ENCODE measurements at regions not wholly inside any gene's neighbourhood (a gene's known extent, or its start where the extent isn't known, plus 50 kb on each side); places are given as distances from the start of the nearest gene placed in this dataset.

DNA sequence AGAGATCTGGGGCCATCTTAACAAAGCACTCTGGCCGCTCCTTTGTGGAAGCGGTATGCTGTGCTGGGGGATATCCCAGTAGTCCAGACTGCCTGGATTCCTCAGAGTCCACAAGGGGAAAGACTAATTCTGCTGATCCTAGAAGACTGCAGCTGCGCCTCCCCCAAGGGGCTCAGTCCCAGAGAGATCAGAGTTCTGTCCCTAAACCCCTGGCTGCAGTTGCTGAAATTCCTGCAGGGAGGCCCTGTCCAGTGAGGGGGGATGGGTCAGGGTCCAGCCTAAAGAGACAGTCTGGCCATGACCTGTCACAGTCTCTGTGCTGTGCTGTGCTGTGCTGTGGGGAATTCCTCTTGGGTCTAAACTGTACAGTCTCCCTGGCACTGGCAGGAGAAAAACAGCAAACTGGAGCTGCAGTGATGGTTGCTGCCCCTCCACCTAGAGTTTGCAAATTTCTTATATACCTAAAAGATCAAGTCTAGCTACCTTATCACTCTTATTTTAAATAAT, 575.1 kb upstream of the UBE2E2 start:
- no TSS peak for BruUV-seq (replicated peaks)
- Histone ChIP-seq H3K79me2 (ENCODE audit: insufficient read depth, low read length) (no peaks in the 10 kb centered on the region), H3K36me3 (replicated peaks in 1 of 2; ENCODE audit: control insufficient read depth in 1 of 2, insufficient read depth in 2 of 2, low read length in 2 of 2) (no peaks in the 10 kb centered on the region), H3K27ac (ENCODE audit: extremely low read length, insufficient read depth, low read length) (no peak overlapping the region), H3K9me3 (ENCODE audit: low read length) (peaks cover 16% of the 10 kb centered on the region; the same call in 1 of the 2 replicates), H2AFZ (ENCODE audit: low read length) (no peak overlapping the region), H3K4me2 (ENCODE audit: low read depth, low read length) (no peak overlapping the region), H4K20me1 (ENCODE audit: insufficient read depth, low read length) (no peaks in the 10 kb centered on the region), H3K4me3 (replicated peaks in 1 of 3; ENCODE audit: insufficient read depth in 1 of 3, low read depth in 2 of 3, low read length in 3 of 3) (no peak overlapping the region), H3K9ac (ENCODE audit: insufficient read depth, low read depth, low read length) (no peak overlapping the region), H3K27me3 (ENCODE audit: control insufficient read depth in 1 of 2, insufficient read depth in 2 of 2, low read length in 2 of 2) (no peaks in the 10 kb centered on the region; a peak in 1 of 5 replicates), H3K4me1 (ENCODE audit: insufficient read depth, low read length) (0 out of 2 replicates have a peak, but pooled peaks cover 9% of the 10 kb centered on the region)
- intact Hi-C loops (cut with micrococcal nuclease; ENCODE audit: unreplicated experiment) = no loop called here
- ATAC-seq (peak; percentile 59; the same call in 1 of the 3 replicates), DNase-seq (ENCODE audit: low spot score) (no peak), FAIRE-seq (no peak)
- TF ChIP-seq ZNF768 (CRISPR knock-in tag; IDR thresholded peaks at IDR 0.05) = peak; percentile 73
- TF ChIP-seq, protein P1, sequence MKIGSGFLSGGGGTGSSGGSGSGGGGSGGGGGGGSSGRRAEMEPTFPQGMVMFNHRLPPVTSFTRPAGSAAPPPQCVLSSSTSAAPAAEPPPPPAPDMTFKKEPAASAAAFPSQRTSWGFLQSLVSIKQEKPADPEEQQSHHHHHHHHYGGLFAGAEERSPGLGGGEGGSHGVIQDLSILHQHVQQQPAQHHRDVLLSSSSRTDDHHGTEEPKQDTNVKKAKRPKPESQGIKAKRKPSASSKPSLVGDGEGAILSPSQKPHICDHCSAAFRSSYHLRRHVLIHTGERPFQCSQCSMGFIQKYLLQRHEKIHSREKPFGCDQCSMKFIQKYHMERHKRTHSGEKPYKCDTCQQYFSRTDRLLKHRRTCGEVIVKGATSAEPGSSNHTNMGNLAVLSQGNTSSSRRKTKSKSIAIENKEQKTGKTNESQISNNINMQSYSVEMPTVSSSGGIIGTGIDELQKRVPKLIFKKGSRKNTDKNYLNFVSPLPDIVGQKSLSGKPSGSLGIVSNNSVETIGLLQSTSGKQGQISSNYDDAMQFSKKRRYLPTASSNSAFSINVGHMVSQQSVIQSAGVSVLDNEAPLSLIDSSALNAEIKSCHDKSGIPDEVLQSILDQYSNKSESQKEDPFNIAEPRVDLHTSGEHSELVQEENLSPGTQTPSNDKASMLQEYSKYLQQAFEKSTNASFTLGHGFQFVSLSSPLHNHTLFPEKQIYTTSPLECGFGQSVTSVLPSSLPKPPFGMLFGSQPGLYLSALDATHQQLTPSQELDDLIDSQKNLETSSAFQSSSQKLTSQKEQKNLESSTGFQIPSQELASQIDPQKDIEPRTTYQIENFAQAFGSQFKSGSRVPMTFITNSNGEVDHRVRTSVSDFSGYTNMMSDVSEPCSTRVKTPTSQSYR (CRISPR knock-in tag; IDR thresholded peaks at IDR 0.05; ENCODE audit: borderline replicate concordance) = 0 out of 2 replicates have a peak, but pooled peaks have one; percentile 22
- TF ChIP-seq, protein P2, sequence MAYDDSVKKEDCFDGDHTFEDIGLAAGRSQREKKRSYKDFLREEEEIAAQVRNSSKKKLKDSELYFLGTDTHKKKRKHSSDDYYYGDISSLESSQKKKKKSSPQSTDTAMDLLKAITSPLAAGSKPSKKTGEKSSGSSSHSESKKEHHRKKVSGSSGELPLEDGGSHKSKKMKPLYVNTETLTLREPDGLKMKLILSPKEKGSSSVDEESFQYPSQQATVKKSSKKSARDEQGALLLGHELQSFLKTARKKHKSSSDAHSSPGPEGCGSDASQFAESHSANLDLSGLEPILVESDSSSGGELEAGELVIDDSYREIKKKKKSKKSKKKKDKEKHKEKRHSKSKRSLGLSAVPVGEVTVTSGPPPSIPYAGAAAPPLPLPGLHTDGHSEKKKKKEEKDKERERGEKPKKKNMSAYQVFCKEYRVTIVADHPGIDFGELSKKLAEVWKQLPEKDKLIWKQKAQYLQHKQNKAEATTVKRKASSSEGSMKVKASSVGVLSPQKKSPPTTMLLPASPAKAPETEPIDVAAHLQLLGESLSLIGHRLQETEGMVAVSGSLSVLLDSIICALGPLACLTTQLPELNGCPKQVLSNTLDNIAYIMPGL (CRISPR knock-in tag; IDR thresholded peaks at IDR 0.05; ENCODE audit: borderline replicate concordance in 1 of 2, low read depth in 1 of 2) = no peak
- TF ChIP-seq, protein P3, sequence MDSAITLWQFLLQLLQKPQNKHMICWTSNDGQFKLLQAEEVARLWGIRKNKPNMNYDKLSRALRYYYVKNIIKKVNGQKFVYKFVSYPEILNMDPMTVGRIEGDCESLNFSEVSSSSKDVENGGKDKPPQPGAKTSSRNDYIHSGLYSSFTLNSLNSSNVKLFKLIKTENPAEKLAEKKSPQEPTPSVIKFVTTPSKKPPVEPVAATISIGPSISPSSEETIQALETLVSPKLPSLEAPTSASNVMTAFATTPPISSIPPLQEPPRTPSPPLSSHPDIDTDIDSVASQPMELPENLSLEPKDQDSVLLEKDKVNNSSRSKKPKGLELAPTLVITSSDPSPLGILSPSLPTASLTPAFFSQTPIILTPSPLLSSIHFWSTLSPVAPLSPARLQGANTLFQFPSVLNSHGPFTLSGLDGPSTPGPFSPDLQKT (CRISPR knock-in tag; IDR thresholded peaks at IDR 0.05; ENCODE audit: borderline replicate concordance) = no peak
- ChIA-PET CTCF (ENCODE audit: low intra/inter-chr PET ratio, low total read pairs) (no interaction called here), POLR2A (no interaction called here)
- no CpG with 5 or more reads among the region's 3 CpGs for WGBS (ENCODE audit: low lambda C conversion rate)
- in situ Hi-C loops (cut with HindIII; ENCODE audit: extremely low pct_ligation_motif_present, low pct_unique_long_range_greater_than_20kb) = no loop called here

Data from HepG2 (cell line).